SK-N-DZ (cell line): ENCODE measurements at regions not wholly inside any gene's neighbourhood (a gene's known extent, or its start where the extent isn't known, plus 50 kb on each side); places are given as distances from the start of the nearest gene placed in this dataset.

Experiments used
- DNase-seq: peaks from one replicate; pipeline ENCODE4 v3.0.0-alpha.2; 2015; ENCODE audit warnings: low spot score

GRCh38 chr7:45235905-45236304, 78.3 kb downstream of the RAMP3 start:
- DNase-seq, result no peak

- no peak for DNase-seq
These were observed 79.1 kb downstream of the RAMP3 start for GRCh38 chr7:45236666-45237065.

GRCh38 chr7:45237788-45238461, 80.3 kb downstream of the RAMP3 start:
- no peak for DNase-seq

- DNase-seq, result no peak
These were observed 81.2 kb downstream of the RAMP3 start for GRCh38 chr7:45238806-45239205.

- no peak for DNase-seq
These were observed 81.9 kb downstream of the RAMP3 start for GRCh38 chr7:45239486-45239885.

GRCh38 chr7:45240273-45240771, 82.7 kb downstream of the RAMP3 start:
- no peak for DNase-seq

GRCh38 chr7:45240926-45241325, 83.3 kb downstream of the RAMP3 start:
- DNase-seq, result no peak

- no peak for DNase-seq
These were observed 83.9 kb downstream of the RAMP3 start for GRCh38 chr7:45241339-45242109.

- DNase-seq, result no peak
These were observed 84.7 kb downstream of the RAMP3 start for GRCh38 chr7:45242261-45242660.

GRCh38 chr7:45242698-45243097, 85.1 kb downstream of the RAMP3 start:
- no peak for DNase-seq

GRCh38 chr7:45244981-45245380, 87.4 kb downstream of the RAMP3 start:
- no peak for DNase-seq

- DNase-seq, result no peak
These were observed 88.7 kb downstream of the RAMP3 start for GRCh38 chr7:45246339-45246738.

GRCh38 chr7:45252248-45252647, 94.7 kb downstream of the RAMP3 start:
- no peak for DNase-seq

GRCh38 chr7:45252857-45253256, 95.3 kb downstream of the RAMP3 start:
- no peak for DNase-seq

- no peak for DNase-seq
These were observed 95.8 kb downstream of the RAMP3 start for GRCh38 chr7:45253368-45253767.

GRCh38 chr7:45255187-45255586, 97.6 kb downstream of the RAMP3 start:
- no peak for DNase-seq

- DNase-seq, result no peak
These were observed 98.7 kb downstream of the RAMP3 start for GRCh38 chr7:45256309-45256708.

- no peak for DNase-seq
These were observed 99.2 kb downstream of the RAMP3 start for GRCh38 chr7:45256775-45257174.

- no peak for DNase-seq
These were observed 99.7 kb downstream of the RAMP3 start for GRCh38 chr7:45257284-45257683.

GRCh38 chr7:45258533-45259226, 101.1 kb downstream of the RAMP3 start:
- no peak for DNase-seq

- no peak for DNase-seq
These were observed 101.6 kb downstream of the RAMP3 start for GRCh38 chr7:45259227-45259596.

- DNase-seq, result peak; percentile 51
These were observed 102.5 kb downstream of the RAMP3 start for GRCh38 chr7:45259966-45260646.
